ENCODE measurements at regions not wholly inside any gene's neighbourhood (a gene's known extent, or its start where the extent isn't known, plus 50 kb on each side); places are given as distances from the start of the nearest gene placed in this dataset.

DNA sequence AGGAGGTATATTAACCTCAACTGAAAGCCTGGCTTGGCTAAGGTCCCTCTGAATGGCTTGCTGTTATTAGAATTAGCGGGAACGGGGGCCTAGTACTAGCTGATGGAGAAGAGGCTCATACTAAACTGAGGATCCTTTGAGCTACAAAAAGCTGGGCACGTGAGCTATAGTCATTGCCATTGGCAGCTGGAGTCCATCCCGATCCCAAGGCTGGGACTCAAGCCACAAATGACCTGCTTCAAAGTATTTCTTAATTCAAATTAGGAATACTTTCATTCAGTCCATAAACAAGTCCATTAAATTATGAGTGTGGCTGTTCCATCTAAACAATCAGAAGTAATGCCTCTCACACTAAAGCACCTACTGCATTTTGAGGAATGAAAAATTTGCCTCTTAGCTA, 114.5 kb downstream of the DACT1 start (continued):
- TF ChIP-seq, protein P1, sequence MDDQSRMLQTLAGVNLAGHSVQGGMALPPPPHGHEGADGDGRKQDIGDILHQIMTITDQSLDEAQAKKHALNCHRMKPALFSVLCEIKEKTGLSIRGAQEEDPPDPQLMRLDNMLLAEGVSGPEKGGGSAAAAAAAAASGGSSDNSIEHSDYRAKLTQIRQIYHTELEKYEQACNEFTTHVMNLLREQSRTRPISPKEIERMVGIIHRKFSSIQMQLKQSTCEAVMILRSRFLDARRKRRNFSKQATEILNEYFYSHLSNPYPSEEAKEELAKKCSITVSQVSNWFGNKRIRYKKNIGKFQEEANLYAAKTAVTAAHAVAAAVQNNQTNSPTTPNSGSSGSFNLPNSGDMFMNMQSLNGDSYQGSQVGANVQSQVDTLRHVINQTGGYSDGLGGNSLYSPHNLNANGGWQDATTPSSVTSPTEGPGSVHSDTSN (IDR thresholded peaks at IDR 0.05), result no peak
- no peak for TF ChIP-seq NFIC (IDR thresholded peaks at IDR 0.05; ENCODE audit: borderline replicate concordance)

DNA sequence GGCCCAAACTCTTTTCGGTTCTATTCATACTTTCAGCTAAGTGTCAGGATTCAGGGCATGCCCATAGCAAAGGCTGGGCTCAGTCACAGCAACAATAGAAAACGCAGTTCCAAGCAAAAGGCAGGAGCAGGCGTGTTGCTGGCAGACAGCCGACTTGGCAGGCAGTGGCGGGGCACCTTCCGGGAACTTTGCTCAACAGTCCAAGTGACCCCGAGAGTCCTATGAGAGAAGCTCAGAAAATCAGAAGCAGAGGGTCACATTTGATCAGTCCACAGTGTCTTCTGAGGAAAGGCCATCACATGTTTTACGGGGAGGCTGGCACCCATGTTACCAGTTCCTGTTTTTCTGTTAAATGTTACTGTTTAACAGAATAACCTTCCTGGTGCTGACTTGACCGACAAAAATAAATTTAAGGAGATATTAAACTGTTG, 115.0 kb downstream of the DACT1 start:
- Histone ChIP-seq H2AFZ (ENCODE audit: low read depth) (no peak overlapping the region), H3K9me2 (no peaks in the 10 kb centered on the region), H3K79me2 (ENCODE audit: insufficient read depth) (no peaks in the 10 kb centered on the region), H3K4me3 (ENCODE audit: low read depth in 2 of 2, low read length in 1 of 2) (no peak overlapping the region), H3K27me3 (ENCODE audit: insufficient read depth) (no peaks in the 10 kb centered on the region), H3K9me3 (no peaks in the 10 kb centered on the region), H3K9ac (no peak overlapping the region), H3F3A (replicated peaks; ENCODE audit: insufficient read depth) (peaks cover 13% of the 10 kb centered on the region), H3K4me1 (ENCODE audit: control insufficient read depth in 1 of 2, insufficient read depth in 2 of 2, low read depth in 1 of 2, low read length in 1 of 2) (peaks cover 0 to 2% of the 10 kb centered on the region in 2 experiments; a peak in 1 of 4 replicates), H3K36me3 (replicated peaks in 1 of 2; ENCODE audit: control insufficient read depth in 1 of 2, insufficient read depth in 2 of 2, low read length in 1 of 2) (no peaks in the 10 kb centered on the region), H4K20me1 (ENCODE audit: insufficient read depth) (no peaks in the 10 kb centered on the region), H3K4me2 (no peak overlapping the region), H3K27ac (ENCODE audit: low read depth in 2 of 2, low read length in 1 of 2) (no peak overlapping the region)
- ChIA-PET CTCF (interaction anchor here (0.8 kb wide), 1 partner anchor 9 kb away, joined by 3 read pairs; no protein-coding TSS in a partner anchor), POLR2A (interaction anchor here (0.5 kb wide), 1 partner anchor 1802 kb away, joined by 4 read pairs; no protein-coding TSS in a partner anchor)
- no peak for TF ChIP-seq YY1 (IDR thresholded peaks at IDR 0.05; ENCODE audit: low read depth)
- no peak for TF ChIP-seq CHD2 (IDR thresholded peaks at IDR 0.05; ENCODE audit: low read length, partially characterized antibody)
- TF ChIP-seq RXRA (IDR thresholded peaks at IDR 0.05; ENCODE audit: borderline replicate concordance, low read depth), result no peak
- TF ChIP-seq, protein P2, sequence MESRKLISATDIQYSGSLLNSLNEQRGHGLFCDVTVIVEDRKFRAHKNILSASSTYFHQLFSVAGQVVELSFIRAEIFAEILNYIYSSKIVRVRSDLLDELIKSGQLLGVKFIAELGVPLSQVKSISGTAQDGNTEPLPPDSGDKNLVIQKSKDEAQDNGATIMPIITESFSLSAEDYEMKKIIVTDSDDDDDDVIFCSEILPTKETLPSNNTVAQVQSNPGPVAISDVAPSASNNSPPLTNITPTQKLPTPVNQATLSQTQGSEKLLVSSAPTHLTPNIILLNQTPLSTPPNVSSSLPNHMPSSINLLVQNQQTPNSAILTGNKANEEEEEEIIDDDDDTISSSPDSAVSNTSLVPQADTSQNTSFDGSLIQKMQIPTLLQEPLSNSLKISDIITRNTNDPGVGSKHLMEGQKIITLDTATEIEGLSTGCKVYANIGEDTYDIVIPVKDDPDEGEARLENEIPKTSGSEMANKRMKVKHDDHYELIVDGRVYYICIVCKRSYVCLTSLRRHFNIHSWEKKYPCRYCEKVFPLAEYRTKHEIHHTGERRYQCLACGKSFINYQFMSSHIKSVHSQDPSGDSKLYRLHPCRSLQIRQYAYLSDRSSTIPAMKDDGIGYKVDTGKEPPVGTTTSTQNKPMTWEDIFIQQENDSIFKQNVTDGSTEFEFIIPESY (IDR thresholded peaks at IDR 0.05; ENCODE audit: borderline replicate concordance, low read depth), result no peak
- TF ChIP-seq, protein P3, sequence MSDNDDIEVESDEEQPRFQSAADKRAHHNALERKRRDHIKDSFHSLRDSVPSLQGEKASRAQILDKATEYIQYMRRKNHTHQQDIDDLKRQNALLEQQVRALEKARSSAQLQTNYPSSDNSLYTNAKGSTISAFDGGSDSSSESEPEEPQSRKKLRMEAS (IDR thresholded peaks at IDR 0.05; ENCODE audit: low read depth), result no peak
- no peak for TF ChIP-seq EP300 (IDR thresholded peaks at IDR 0.05; ENCODE audit: borderline replicate concordance in 1 of 2, low read depth in 1 of 2, low read length in 1 of 2)
- TF ChIP-seq FOXJ3 (CRISPR knock-in tag; IDR thresholded peaks at IDR 0.05), result no peak
- TF ChIP-seq EZH2phosphoT487 (IDR thresholded peaks at IDR 0.05; ENCODE audit: borderline replicate concordance, low read depth), result no peak
- DNase-seq, result no peak
- WGBS (ENCODE audit: low lambda C conversion rate), result 72% methylated on average over 9 of the region's 9 CpGs
